ENCODE measurements at regions not wholly inside any gene's neighbourhood (a gene's known extent, or its start where the extent isn't known, plus 50 kb on each side); places are given as distances from the start of the nearest gene placed in this dataset.

- no peaks in the 10 kb centered on the region for H3K27me3 ChIP-seq (ENCODE audit: control insufficient read depth, insufficient read depth, low read length)
- ChIA-PET POLR2A (no interaction called here), CTCF (interaction anchor here (0.6 kb wide), 1 partner anchor 10 kb away, joined by 4 read pairs; no protein-coding TSS in a partner anchor)
- no peak overlapping the region for H3K4me3 ChIP-seq (ENCODE audit: low read depth, low read length)
- no peaks in the 10 kb centered on the region for H3K36me3 ChIP-seq (ENCODE audit: control insufficient read depth, insufficient read depth, low read length)
- DNase-seq (ENCODE audit: low read depth), result no peak
- no peak for TF ChIP-seq CTCF (IDR thresholded peaks at IDR 0.05; ENCODE audit: insufficient read depth, low read depth, low read length)
These were observed 281.7 kb downstream of the NEBL start for GRCh38 chr10:20615395-20615794.

- POLR2A ChIA-PET, result no interaction called here
- no peaks in the 10 kb centered on the region for H3K27me3 ChIP-seq (ENCODE audit: control insufficient read depth, insufficient read depth, low read length)
- CTCF ChIA-PET, result interaction anchor here (0.6 kb wide), 1 partner anchor 11 kb away, joined by 4 read pairs; no protein-coding TSS in a partner anchor
- H3K36me3 ChIP-seq (ENCODE audit: control insufficient read depth, insufficient read depth, low read length), result no peaks in the 10 kb centered on the region
- TF ChIP-seq CTCF (IDR thresholded peaks at IDR 0.05; ENCODE audit: insufficient read depth, low read depth, low read length), result no peak
- no peak for DNase-seq (ENCODE audit: low read depth)
- no peak overlapping the region for H3K4me3 ChIP-seq (ENCODE audit: low read depth, low read length)
These were observed 282.2 kb downstream of the NEBL start for GRCh38 chr10:20614911-20615310.

- no peaks in the 10 kb centered on the region for H3K36me3 ChIP-seq (ENCODE audit: control insufficient read depth, insufficient read depth, low read length)
- H3K4me3 ChIP-seq (ENCODE audit: low read depth, low read length), result no peak overlapping the region
- ChIA-PET POLR2A (no interaction called here), CTCF (no interaction called here)
- no peaks in the 10 kb centered on the region for H3K27me3 ChIP-seq (ENCODE audit: control insufficient read depth, insufficient read depth, low read length)
- no peak for DNase-seq (ENCODE audit: low read depth)
- TF ChIP-seq CTCF (IDR thresholded peaks at IDR 0.05; ENCODE audit: insufficient read depth, low read depth, low read length), result no peak
These were observed 288.6 kb downstream of the NEBL start for GRCh38 chr10:20608503-20608902.

DNA sequence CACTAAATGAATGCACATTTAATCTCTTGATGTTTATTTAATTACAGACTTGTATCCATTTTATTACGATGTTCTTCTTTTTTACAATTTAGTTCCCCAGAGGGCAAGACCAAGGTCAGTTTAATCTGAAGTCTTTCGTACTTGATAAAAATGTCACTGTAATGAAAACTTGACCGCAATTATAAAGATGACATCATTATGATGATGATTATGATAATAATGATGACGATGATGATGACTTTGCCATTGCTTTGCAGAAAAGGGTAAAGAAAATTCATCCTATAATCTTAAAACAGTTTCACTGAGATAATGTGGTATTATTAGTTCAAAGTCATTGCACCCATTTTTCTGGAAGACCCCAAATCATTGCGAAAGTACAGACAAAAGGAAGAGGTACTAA, 290.1 kb downstream of the NEBL start:
- TF ChIP-seq CTCF (IDR thresholded peaks at IDR 0.05; ENCODE audit: insufficient read depth, low read depth, low read length), result no peak
- Histone ChIP-seq H3K36me3 (ENCODE audit: control insufficient read depth, insufficient read depth, low read length) (no peaks in the 10 kb centered on the region), H3K27me3 (ENCODE audit: control insufficient read depth, insufficient read depth, low read length) (no peaks in the 10 kb centered on the region), H3K4me3 (ENCODE audit: low read depth, low read length) (no peak overlapping the region)
- CTCF ChIA-PET, result no interaction called here
- POLR2A ChIA-PET, result no interaction called here
- DNase-seq (ENCODE audit: low read depth), result no peak

DNA sequence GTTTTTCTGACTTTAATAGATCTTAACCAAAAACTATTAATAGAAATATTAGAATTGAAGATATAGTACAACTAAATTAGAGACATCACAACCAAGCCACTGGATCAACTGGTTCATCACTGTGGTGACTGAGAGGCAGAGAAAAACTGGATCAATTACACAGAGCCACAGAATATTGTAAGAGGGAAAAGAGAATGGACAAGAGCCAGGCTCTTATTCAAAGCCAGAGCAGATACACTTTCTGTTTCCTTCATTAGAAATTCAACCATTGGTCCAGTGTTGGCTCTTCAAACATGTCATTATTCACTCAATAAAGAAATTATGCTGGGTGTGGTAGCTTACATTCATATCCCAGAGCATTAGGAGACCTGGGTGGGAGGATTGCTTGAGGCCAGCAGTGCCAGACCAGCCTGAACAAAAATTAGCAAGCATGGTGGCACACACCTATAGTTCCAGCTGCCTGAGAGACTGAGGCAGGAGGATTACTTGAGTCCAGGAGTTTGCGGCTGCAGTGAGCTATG, 295.1 kb downstream of the NEBL start:
- POLR2A ChIA-PET, result no interaction called here
- CTCF ChIA-PET, result no interaction called here

More for the DNA sequence above, 295.1 kb downstream of the NEBL start:
- no peak for TF ChIP-seq CTCF (IDR thresholded peaks at IDR 0.05; ENCODE audit: insufficient read depth, low read depth, low read length)
- no peak for DNase-seq (ENCODE audit: low read depth)
- H3K4me3 ChIP-seq (ENCODE audit: low read depth, low read length), result no peak overlapping the region
- H3K36me3 ChIP-seq (ENCODE audit: control insufficient read depth, insufficient read depth, low read length), result no peaks in the 10 kb centered on the region
- H3K27me3 ChIP-seq (ENCODE audit: control insufficient read depth, insufficient read depth, low read length), result no peaks in the 10 kb centered on the region
